ENCODE measurements at regions not wholly inside any gene's neighbourhood (a gene's known extent, or its start where the extent isn't known, plus 50 kb on each side); places are given as distances from the start of the nearest gene placed in this dataset.

DNA sequence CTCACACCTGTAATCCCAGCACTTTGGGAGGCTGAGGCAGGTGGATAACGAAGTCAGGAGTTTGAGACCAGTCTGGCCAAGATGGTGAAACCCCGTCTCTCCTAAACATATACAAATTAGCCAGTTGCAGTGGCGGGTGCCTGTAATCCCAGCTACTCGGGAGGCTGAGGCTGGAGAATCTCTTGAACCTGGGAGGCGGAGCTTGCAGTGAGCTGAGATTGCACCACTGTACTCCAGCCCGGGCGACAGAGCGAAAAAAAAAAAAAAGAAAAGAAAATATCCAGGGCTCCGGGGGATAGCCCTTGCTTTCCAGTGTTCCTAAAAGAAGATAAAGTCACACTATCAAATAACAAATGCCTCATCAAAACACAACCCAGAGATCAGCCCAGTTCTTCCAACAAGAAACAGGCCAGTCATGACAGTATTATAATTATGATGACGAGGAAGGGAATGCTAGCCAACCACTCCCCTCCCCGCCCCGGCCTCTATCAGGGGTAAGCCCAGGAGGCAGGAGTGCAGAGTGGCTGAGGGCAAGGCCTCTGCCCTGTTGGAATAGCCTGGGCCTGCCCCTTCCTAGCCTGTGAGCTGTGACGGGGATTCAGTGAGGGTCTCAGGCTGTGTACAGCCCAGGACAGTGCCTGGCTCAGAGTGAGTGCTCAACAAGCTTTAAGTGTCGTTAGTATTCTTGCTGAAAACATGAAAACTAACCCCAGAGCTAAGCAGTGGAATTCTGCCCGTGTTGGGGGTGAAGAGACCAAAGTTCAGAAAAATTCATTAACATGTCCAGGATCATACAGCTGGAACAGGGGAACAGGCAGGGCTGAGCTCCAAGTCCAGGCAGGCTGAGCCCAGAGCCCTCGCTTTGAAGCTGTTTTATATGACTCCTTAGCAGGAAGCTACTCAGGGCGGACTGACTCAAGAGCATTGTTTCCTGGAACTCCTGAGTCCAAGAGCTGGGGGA is 54.3 kb downstream of the FAM241B start:
- no peak overlapping the region for H3K4me3 ChIP-seq (ENCODE audit: low read length)
- DNase-seq (ENCODE audit: low read depth): peak; percentile 92
- no peak for TF ChIP-seq CTCF (IDR thresholded peaks at IDR 0.05; ENCODE audit: insufficient read depth, low read depth, low read length, missing control alignments)

DNA sequence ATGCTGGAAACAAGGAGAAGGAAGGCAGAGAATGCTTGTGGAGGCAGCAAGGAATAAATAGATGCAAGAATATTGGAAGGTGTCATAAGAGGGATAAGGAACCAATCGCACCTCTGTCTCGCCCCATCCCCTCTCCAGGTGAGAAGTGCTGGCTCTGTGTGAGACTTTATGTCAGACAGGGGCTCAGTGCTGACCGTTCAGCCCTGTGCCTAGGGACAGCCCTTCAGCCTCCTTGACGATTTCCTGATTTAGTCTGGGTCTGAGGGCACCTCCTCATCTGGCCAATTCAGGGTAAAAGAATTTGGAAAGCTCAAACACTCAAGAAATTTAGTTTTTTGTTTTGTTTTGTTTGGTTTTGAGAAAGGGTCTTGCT is 54.9 kb downstream of the FAM241B start:
- no peak overlapping the region for H3K4me3 ChIP-seq (ENCODE audit: low read length)
- no peak for DNase-seq (ENCODE audit: low read depth)
- TF ChIP-seq CTCF (IDR thresholded peaks at IDR 0.05; ENCODE audit: insufficient read depth, low read depth, low read length, missing control alignments): no peak

DNA sequence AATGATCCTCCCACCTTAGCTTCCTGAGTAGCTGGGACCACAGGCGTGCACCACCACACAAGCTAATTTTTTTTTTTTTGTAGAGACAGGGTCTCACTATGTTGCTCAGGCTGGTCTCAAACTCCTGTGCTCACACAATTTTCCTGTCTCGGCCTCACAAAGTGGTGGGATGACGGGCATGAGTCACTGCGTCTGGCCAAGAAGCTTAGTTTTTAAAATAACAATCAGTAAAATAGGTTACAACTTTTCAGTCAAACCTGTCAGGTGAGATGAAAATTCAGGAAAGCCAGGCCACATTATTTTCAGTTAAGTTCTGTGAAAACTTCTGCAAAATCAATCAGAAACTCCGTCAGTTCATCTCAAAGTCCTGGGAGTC is 55.4 kb downstream of the FAM241B start:
- no peak for TF ChIP-seq CTCF (IDR thresholded peaks at IDR 0.05; ENCODE audit: insufficient read depth, low read depth, low read length, missing control alignments)
- DNase-seq (ENCODE audit: low read depth): peak; percentile 57
- H3K4me3 ChIP-seq (ENCODE audit: low read length): no peak overlapping the region

GRCh38 chr10:69685802-69686585 is 55.9 kb downstream of the FAM241B start:
- H3K4me3 ChIP-seq (ENCODE audit: low read length): no peak overlapping the region
- peak; percentile 7 for DNase-seq (ENCODE audit: low read depth)
- TF ChIP-seq CTCF (IDR thresholded peaks at IDR 0.05; ENCODE audit: insufficient read depth, low read depth, low read length, missing control alignments): no peak

- TF ChIP-seq CTCF (IDR thresholded peaks at IDR 0.05; ENCODE audit: insufficient read depth, low read depth, low read length, missing control alignments): no peak
- no peak for DNase-seq (ENCODE audit: low read depth)
- no peak overlapping the region for H3K4me3 ChIP-seq (ENCODE audit: low read length)
Measured at GRCh38 chr10:69686866-69687265, 56.8 kb downstream of the FAM241B start.

DNA sequence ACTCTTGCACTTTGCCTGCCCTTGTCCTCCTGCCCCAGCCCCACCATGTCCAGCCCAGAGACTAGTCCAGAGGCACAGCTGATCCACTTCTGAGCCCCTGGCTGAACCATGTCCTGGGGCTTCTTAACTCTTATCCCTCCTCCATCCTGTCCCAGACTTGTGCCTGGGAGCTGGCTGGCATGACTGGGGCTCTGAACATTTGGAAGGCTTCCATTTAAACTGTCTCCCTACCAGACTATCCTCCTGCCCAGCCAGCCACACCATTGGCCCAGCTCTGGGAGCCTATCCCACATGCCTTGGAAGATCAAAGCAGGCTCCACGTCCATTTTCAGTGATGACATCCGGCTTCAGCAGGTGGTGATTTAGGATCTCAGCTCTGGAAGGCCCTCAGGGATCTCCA is 57.4 kb downstream of the FAM241B start:
- H3K4me3 ChIP-seq (ENCODE audit: low read length): no peak overlapping the region
- no peak for TF ChIP-seq CTCF (IDR thresholded peaks at IDR 0.05; ENCODE audit: insufficient read depth, low read depth, low read length, missing control alignments)
- DNase-seq (ENCODE audit: low read depth): no peak
